DOHH2 (cell line): ENCODE measurements at regions not wholly inside any gene's neighbourhood (a gene's known extent, or its start where the extent isn't known, plus 50 kb on each side); places are given as distances from the start of the nearest gene placed in this dataset.

Source experiments
- CTCF ChIP-seq: fragments of 200-600 bp; sonication (generic); IDR thresholded peaks from one replicate; pipeline ENCODE4 v1.5.1; 2014; ENCODE audit warnings: antibody characterized with exemption, mild to moderate bottlenecking, low read depth, low read length; ENCODE audit not compliant: poor library complexity, severe bottlenecking
- EZH2phosphoT487 ChIP-seq: fragments of 200-600 bp; sonication (generic); IDR thresholded peaks from 2 replicates; pipeline ENCODE4 v1.6.1; 2017; ENCODE audit warnings: borderline replicate concordance, mild to moderate bottlenecking, antibody characterized with exemption, low read length, moderate library complexity, mixed read lengths

DNA sequence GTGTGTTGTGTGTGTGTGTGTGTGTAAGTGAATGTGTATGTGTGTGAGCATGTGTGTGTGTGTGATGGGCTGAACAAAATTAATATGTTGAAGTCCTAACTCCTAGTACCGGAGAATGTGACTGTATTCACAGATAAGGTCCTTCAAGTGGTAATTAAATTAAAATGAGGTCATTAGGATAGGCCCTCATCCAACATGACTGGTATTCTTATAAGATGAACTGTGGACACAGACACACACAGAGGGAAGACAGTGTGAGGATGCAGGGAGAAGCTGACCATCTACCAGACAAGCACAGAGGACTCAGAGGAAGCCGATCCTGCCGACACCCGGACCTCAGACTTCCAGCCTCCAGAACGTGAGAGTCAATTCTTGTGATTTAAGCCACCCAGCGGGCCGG is 91.2 kb upstream of the PGBD5 start:
- no peak for TF ChIP-seq CTCF
- TF ChIP-seq EZH2phosphoT487: no peak
